Vagina (tissue), 2 donors: ENCODE measurements at regions not wholly inside any gene's neighbourhood (a gene's known extent, or its start where the extent isn't known, plus 50 kb on each side); places are given as distances from the start of the nearest gene placed in this dataset.

Source experiments
- DNase-seq, 2 donors: peaks; one replicate each; pipeline ENCODE4 v3.0.0-alpha.2; 2017; ENCODE audit errors: extremely low spot score in 2 of 2
- H3K27ac ChIP-seq: fragments of 200-600 bp; sonication (generic); one replicate; pipeline ENCODE4 v1.5.1; 2019
- H3K27me3 ChIP-seq: fragments of 200-600 bp; sonication (generic); one replicate; pipeline ENCODE4 v1.5.1; 2019
- H3K36me3 ChIP-seq, 2 donors: fragments of 200-600 bp; sonication (generic); one replicate each; pipeline ENCODE4 v1.5.1; 2017 to 2019
- H3K4me1 ChIP-seq: fragments of 200-600 bp; sonication (generic); one replicate; pipeline ENCODE4 v1.5.1; 2019
- H3K4me3 ChIP-seq, 2 donors: fragments of 200-600 bp; sonication (generic); 1 replicate in 1 of 2; 2 replicates in 1 of 2; pipeline ENCODE4 v1.5.1; 2016 to 2019
- H3K9me3 ChIP-seq: fragments of 200-600 bp; sonication (generic); one replicate; pipeline ENCODE4 v1.5.1; 2019
- POLR2A ChIP-seq, 2 donors: fragments of 450-650 bp; IDR thresholded peaks; one replicate each; pipeline ENCODE4 v1.6.1; 2017; ENCODE audit warnings: antibody characterized with exemption in 2 of 2, mild to moderate bottlenecking in 2 of 2, moderate library complexity in 2 of 2
- POLR2AphosphoS5 ChIP-seq, 2 donors: sonication (generic); formaldehyde crosslinking; IDR thresholded peaks; one replicate each; pipeline ENCODE4 v1.9.0; 2017; ENCODE audit warnings: antibody characterized with exemption in 2 of 2, mild to moderate bottlenecking in 2 of 2, low read depth in 1 of 2; ENCODE audit not compliant: insufficient read depth in 1 of 2
- intact Hi-C: fragments of 100-400 bp; cut with DNase I; formaldehyde crosslinking; loops from one replicate; pipeline ENCODE4 v1.15.1; 2023
- TF ChIP-seq, protein P1 (sequence below), 3 experiments: fragments of 450-650 bp in 2 of 3; fragments of 200-600 bp in 1 of 3; sonication (generic) in 1 of 3; IDR thresholded peaks; one replicate each; pipeline ENCODE4 v1.5.1; 2017 to 2019; ENCODE audit warnings: antibody characterized with exemption in 3 of 3, mild to moderate bottlenecking in 2 of 3, moderate library complexity in 2 of 3

- no peaks in the 10 kb centered on the region for H3K27me3 ChIP-seq
- no peak overlapping the region for H3K27ac ChIP-seq
- intact Hi-C loops, result no loop called here
- H3K4me1 ChIP-seq, result no peaks in the 10 kb centered on the region
- no peak for DNase-seq
- H3K9me3 ChIP-seq, result no peaks in the 10 kb centered on the region
- H3K4me3 ChIP-seq, result no peak overlapping the region
- TF ChIP-seq POLR2A (IDR thresholded peaks at IDR 0.05) (no peak), POLR2AphosphoS5 (IDR thresholded peaks at IDR 0.05; ENCODE audit: insufficient read depth in 1 of 2, low read depth in 1 of 2) (no peak)
- TF ChIP-seq, protein P1, sequence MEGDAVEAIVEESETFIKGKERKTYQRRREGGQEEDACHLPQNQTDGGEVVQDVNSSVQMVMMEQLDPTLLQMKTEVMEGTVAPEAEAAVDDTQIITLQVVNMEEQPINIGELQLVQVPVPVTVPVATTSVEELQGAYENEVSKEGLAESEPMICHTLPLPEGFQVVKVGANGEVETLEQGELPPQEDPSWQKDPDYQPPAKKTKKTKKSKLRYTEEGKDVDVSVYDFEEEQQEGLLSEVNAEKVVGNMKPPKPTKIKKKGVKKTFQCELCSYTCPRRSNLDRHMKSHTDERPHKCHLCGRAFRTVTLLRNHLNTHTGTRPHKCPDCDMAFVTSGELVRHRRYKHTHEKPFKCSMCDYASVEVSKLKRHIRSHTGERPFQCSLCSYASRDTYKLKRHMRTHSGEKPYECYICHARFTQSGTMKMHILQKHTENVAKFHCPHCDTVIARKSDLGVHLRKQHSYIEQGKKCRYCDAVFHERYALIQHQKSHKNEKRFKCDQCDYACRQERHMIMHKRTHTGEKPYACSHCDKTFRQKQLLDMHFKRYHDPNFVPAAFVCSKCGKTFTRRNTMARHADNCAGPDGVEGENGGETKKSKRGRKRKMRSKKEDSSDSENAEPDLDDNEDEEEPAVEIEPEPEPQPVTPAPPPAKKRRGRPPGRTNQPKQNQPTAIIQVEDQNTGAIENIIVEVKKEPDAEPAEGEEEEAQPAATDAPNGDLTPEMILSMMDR (IDR thresholded peaks at IDR 0.05), result no peak
- no peaks in the 10 kb centered on the region for H3K36me3 ChIP-seq
Measured at GRCh38 chr2:60094450-60094929, 459.0 kb downstream of the BCL11A start.

GRCh38 chr2:60092781-60093180, 460.7 kb downstream of the BCL11A start:
- TF ChIP-seq POLR2AphosphoS5 (IDR thresholded peaks at IDR 0.05; ENCODE audit: insufficient read depth in 1 of 2, low read depth in 1 of 2) (no peak), POLR2A (IDR thresholded peaks at IDR 0.05) (no peak)
- TF ChIP-seq, protein P1 (IDR thresholded peaks at IDR 0.05), result no peak
- no peaks in the 10 kb centered on the region for H3K27me3 ChIP-seq
- no peak for DNase-seq
- H3K4me1 ChIP-seq, result no peaks in the 10 kb centered on the region
- H3K9me3 ChIP-seq, result no peaks in the 10 kb centered on the region
- no peak overlapping the region for H3K4me3 ChIP-seq
- no peak overlapping the region for H3K27ac ChIP-seq
- H3K36me3 ChIP-seq, result no peaks in the 10 kb centered on the region
- intact Hi-C loops, result no loop called here

DNA sequence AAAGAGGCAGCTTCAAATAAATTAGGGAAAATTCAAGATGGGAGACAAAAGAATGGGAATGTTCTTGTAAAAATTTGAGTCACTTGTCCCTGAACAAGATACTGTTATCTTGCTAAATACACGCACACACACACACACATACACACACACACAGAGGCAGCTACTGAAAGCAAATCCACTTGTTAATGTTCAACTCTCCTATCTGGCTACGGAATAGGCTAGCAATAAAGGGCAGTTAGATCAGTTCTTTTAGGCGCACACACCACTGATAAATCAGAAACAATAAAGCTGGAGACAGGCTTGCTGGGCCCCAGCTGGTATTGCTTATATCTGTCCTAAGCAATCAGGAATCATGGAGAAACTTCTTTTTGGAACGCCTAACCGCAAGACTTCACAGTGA, 461.6 kb downstream of the BCL11A start:
- no peaks in the 10 kb centered on the region for H3K36me3 ChIP-seq
- intact Hi-C loops, result no loop called here
- H3K4me3 ChIP-seq, result no peak overlapping the region
- H3K4me1 ChIP-seq, result no peaks in the 10 kb centered on the region
- no peaks in the 10 kb centered on the region for H3K9me3 ChIP-seq
- no peak for DNase-seq
- no peak overlapping the region for H3K27ac ChIP-seq
- H3K27me3 ChIP-seq, result no peaks in the 10 kb centered on the region
- TF ChIP-seq, protein P1 (IDR thresholded peaks at IDR 0.05), result no peak
- no peak for TF ChIP-seq POLR2AphosphoS5 (IDR thresholded peaks at IDR 0.05; ENCODE audit: insufficient read depth in 1 of 2, low read depth in 1 of 2)
- no peak for TF ChIP-seq POLR2A (IDR thresholded peaks at IDR 0.05)

GRCh38 chr2:60091266-60091665, 462.2 kb downstream of the BCL11A start:
- H3K27me3 ChIP-seq, result no peaks in the 10 kb centered on the region
- no peak overlapping the region for H3K27ac ChIP-seq
- H3K36me3 ChIP-seq, result no peaks in the 10 kb centered on the region
- H3K4me1 ChIP-seq, result no peaks in the 10 kb centered on the region
- DNase-seq, result peak in 1 of 2 donors; percentile 69
- TF ChIP-seq POLR2A (IDR thresholded peaks at IDR 0.05) (no peak), POLR2AphosphoS5 (IDR thresholded peaks at IDR 0.05; ENCODE audit: insufficient read depth in 1 of 2, low read depth in 1 of 2) (no peak)
- TF ChIP-seq, protein P1 (IDR thresholded peaks at IDR 0.05), result no peak
- H3K9me3 ChIP-seq, result no peaks in the 10 kb centered on the region
- H3K4me3 ChIP-seq, result no peak overlapping the region
- intact Hi-C loops, result no loop called here

DNA sequence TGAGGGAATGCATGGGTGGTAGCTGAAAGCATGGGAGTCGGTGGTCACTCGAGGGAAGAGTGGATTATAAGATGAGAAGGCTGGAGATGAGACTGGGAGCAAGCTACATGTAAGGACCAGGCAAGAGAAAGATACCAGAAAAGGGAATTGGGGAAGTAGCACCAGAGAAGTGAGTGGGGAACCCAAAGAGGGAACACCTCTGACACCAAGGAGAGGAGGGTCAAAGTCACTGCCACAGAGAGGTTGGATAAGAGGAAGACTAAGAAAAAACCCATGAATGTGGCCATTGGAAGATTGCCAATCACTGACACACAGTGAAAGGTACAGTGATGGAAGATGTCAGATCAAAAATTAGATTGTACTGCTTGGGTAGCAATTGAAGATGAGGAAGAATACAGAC, 473.9 kb downstream of the BCL11A start:
- TF ChIP-seq, protein P1 (IDR thresholded peaks at IDR 0.05), result no peak
- no peak for TF ChIP-seq POLR2A (IDR thresholded peaks at IDR 0.05)
- TF ChIP-seq POLR2AphosphoS5 (IDR thresholded peaks at IDR 0.05; ENCODE audit: insufficient read depth in 1 of 2, low read depth in 1 of 2), result no peak
- no peaks in the 10 kb centered on the region for H3K9me3 ChIP-seq
- DNase-seq, result no peak
- H3K4me1 ChIP-seq, result no peaks in the 10 kb centered on the region
- H3K4me3 ChIP-seq, result no peak overlapping the region
- no peaks in the 10 kb centered on the region for H3K36me3 ChIP-seq
- intact Hi-C loops, result no loop called here
- no peaks in the 10 kb centered on the region for H3K27me3 ChIP-seq
- no peak overlapping the region for H3K27ac ChIP-seq
